Body of pancreas (tissue), 4 donors: ENCODE measurements at regions not wholly inside any gene's neighbourhood (a gene's known extent, or its start where the extent isn't known, plus 50 kb on each side); places are given as distances from the start of the nearest gene placed in this dataset.
"Not testable (repeated sequence)": the region's sequence is repeated elsewhere in the genome, so short reads cannot be mapped to it uniquely, and the experiment has no call there.

Experiments used
- ATAC-seq: fragments of 150-250 bp; one replicate; pipeline ENCODE4 v1.9.1; 2016
- DNase-seq, 4 donors: peaks; one replicate each; pipeline ENCODE4 v3.0.0-alpha.2; 2019
- H3K27ac ChIP-seq, 4 donors: fragments of 200-600 bp; sonication (generic); 1 replicate in 3 of 4; 2 replicates in 1 of 4; pipeline versions ENCODE4 v1.5.1 to v1.6.1; 2016 to 2019; ENCODE audit warnings: mild to moderate bottlenecking in 1 of 4, mixed read lengths in 1 of 4, moderate library complexity in 1 of 4
- H3K27me3 ChIP-seq, 2 donors: fragments of 200-600 bp; sonication (generic); one replicate each; pipeline ENCODE4 v1.6.0; 2016; ENCODE audit warnings: mild to moderate bottlenecking in 1 of 2
- H3K36me3 ChIP-seq, 2 donors: fragments of 200-600 bp; sonication (generic); replicated peaks in 1 of 2; 2 replicates each; pipeline ENCODE4 v1.5.1; 2016; ENCODE audit warnings: low read depth in 2 of 2; ENCODE audit not compliant: insufficient read depth in 1 of 2
- H3K4me1 ChIP-seq: fragments of 200-600 bp; sonication (generic); one replicate; pipeline ENCODE4 v1.6.0; 2016
- H3K4me3 ChIP-seq, 2 donors: fragments of 200-600 bp; sonication (generic); 1 replicate in 1 of 2; 2 replicates in 1 of 2; pipeline ENCODE4 v1.5.1; 2016 to 2019
- H3K9me3 ChIP-seq, 3 donors: fragments of 200-600 bp; sonication (generic); 1 replicate in 2 of 3; 2 replicates in 1 of 3; pipeline ENCODE4 v1.5.1; 2016
- POLR2A ChIP-seq, 3 donors: fragments of 450-650 bp; IDR thresholded peaks; one replicate each; pipeline ENCODE4 v1.6.1; 2016; ENCODE audit warnings: antibody characterized with exemption in 3 of 3, mild to moderate bottlenecking in 2 of 3
- WGBS, 2 donors: methylation state at CpG; one replicate each; pipeline ENCODE4 v1.1.5; 2017; 5-methylcytosine and 5-hydroxymethylcytosine counted together
- intact Hi-C: fragments of 100-400 bp; cut with DNase I; formaldehyde crosslinking; loops from one replicate; pipeline ENCODE4 v1.15.1; 2023
- TF ChIP-seq, protein P1 (sequence below), 7 experiments: fragments of 450-650 bp in 4 of 7; fragments of 200-600 bp in 3 of 7; sonication (generic) in 3 of 7; IDR thresholded peaks; one replicate each; pipeline ENCODE4 v1.5.1; 2016 to 2019; ENCODE audit warnings: antibody characterized with exemption in 7 of 7

DNA sequence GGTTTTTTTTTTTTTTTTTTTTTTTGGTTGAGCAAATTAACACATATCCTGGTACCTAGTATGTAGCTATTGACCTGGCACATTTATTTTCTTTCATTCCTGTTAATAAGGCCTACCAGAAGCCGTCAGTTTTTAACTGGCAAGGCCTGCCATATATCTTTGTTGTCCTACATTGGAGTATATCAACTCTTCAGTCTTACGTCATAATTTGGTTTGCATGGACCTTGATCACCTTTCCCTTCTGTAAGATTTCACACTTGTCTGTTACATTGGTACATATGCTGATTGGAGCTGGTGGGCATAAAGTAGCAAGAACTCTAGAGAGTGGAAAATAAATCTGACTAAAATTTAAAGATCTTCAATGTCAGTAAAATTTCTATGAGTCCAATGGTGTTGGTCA lies 1658.0 kb downstream of the C4orf33 start:
- WGBS, 2 donors, result 87 to 94% methylated on average over 2 of the region's 2 CpGs
- Histone ChIP-seq H3K27ac (no peak overlapping the region), H3K4me1 (no peaks in the 10 kb centered on the region), H3K4me3 (no peak overlapping the region), H3K36me3 (no peaks in the 10 kb centered on the region), H3K27me3 (no peaks in the 10 kb centered on the region), H3K9me3 (no peaks in the 10 kb centered on the region)
- DNase-seq (no peak), ATAC-seq (no peak)
- TF ChIP-seq POLR2A (IDR thresholded peaks at IDR 0.05), result no peak
- TF ChIP-seq, protein P1, sequence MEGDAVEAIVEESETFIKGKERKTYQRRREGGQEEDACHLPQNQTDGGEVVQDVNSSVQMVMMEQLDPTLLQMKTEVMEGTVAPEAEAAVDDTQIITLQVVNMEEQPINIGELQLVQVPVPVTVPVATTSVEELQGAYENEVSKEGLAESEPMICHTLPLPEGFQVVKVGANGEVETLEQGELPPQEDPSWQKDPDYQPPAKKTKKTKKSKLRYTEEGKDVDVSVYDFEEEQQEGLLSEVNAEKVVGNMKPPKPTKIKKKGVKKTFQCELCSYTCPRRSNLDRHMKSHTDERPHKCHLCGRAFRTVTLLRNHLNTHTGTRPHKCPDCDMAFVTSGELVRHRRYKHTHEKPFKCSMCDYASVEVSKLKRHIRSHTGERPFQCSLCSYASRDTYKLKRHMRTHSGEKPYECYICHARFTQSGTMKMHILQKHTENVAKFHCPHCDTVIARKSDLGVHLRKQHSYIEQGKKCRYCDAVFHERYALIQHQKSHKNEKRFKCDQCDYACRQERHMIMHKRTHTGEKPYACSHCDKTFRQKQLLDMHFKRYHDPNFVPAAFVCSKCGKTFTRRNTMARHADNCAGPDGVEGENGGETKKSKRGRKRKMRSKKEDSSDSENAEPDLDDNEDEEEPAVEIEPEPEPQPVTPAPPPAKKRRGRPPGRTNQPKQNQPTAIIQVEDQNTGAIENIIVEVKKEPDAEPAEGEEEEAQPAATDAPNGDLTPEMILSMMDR (IDR thresholded peaks at IDR 0.05), result no peak
- intact Hi-C loops, result no loop called here

DNA sequence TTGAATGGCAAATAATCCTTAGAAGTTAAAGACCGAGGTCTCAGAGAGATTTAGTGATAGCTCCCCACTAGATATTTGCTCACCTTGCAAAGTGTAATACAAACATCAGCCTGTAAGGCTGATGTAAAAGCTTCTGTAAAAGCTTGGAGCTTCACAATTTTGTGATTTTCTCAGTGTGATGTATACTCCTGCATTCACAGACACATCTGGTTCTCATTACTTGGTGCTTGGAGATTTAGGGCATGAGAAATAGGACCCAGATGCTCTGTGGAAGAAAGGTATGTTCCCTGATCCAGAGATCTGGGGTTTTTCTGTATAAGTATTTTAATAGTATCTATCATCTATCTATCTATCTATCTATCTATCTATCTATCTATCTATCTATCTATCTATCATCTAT lies 1664.3 kb downstream of the C4orf33 start:
- no peak overlapping the region for H3K4me3 ChIP-seq
- intact Hi-C loops, result no loop called here
- no peaks in the 10 kb centered on the region for H3K9me3 ChIP-seq
- H3K36me3 ChIP-seq, result no peaks in the 10 kb centered on the region
- H3K27ac ChIP-seq, result no peak overlapping the region
- 9 to 33% methylated on average over 1 of the region's 1 CpG for WGBS, 2 donors
- DNase-seq (no peak), ATAC-seq (no peak)
- TF ChIP-seq POLR2A (IDR thresholded peaks at IDR 0.05), result no peak
- TF ChIP-seq, protein P1 (IDR thresholded peaks at IDR 0.05), result no peak
- H3K27me3 ChIP-seq, result no peaks in the 10 kb centered on the region
- no peaks in the 10 kb centered on the region for H3K4me1 ChIP-seq

DNA sequence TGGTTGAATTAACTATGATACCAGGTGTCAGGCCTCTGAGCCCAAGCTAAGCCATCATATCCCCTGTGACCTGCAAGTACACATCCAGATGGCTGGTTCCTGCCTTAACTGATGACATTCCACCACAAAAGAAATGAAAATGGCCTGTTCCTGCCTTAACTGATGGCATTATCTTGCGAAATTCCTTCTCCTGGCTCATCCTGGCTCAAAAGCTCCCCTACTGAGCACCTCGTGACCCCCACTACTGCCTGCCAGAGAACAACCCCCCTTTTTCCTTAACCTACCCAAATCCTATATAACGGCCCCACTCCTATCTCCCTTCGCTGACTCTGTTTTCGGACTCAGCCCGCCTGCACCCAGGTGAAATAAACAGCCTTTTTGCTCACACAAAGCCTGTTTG lies 1671.4 kb downstream of the C4orf33 start:
- ATAC-seq, H3K36me3 ChIP-seq, H3K4me1 ChIP-seq, DNase-seq, H3K27ac ChIP-seq, H3K4me3 ChIP-seq, H3K9me3 ChIP-seq, H3K27me3 ChIP-seq, intact Hi-C loops: not testable (repeated sequence)
- WGBS, 2 donors, result 90 to 92% methylated on average over 6 of the region's 6 CpGs

DNA sequence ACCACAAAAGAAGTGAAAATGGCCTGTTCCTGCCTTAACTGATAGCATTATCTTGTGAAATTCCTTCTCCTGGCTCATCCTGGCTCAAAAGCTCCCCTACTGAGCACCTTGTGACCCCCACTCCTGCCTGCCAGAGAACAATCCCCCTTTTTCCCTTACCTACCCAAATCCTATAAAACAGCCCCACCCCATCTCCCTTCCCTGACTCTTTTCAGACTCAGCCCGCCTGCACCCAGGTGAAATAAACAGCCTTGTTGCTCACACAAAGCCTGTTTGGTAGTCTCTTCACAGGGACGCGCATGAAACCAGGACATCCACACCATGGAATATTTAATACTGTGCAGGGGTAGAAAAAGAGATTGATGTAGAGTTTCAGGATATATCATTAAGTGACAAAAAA lies 1677.0 kb downstream of the C4orf33 start:
- H3K27me3 ChIP-seq, intact Hi-C loops, H3K4me1 ChIP-seq, ATAC-seq, H3K27ac ChIP-seq, DNase-seq, H3K36me3 ChIP-seq, H3K9me3 ChIP-seq, H3K4me3 ChIP-seq: not testable (repeated sequence)
- WGBS, 2 donors, result 91% methylated on average over 3 of the region's 3 CpGs

DNA sequence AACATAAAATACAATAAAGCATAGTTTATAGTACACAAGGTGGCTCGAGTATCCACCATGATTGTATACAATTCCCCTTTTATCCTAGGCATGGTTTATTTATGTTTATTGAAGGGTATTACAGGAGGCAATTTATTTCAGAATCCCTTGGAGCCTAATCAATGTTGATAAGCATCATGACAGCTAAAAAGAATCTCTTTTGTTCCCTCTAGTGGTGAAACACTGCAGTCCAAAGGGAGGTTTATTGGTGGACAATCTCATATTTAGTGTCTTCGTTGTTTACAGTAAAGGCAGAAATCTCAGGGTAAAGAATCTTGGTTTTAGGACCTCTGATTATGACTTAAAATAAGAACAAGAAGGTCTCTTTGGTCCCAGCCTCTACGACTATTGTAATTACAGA lies 1712.5 kb downstream of the C4orf33 start:
- no peak overlapping the region for H3K4me3 ChIP-seq
- DNase-seq, result no peak
- no peaks in the 10 kb centered on the region for H3K9me3 ChIP-seq
- no peak for TF ChIP-seq POLR2A (IDR thresholded peaks at IDR 0.05)
- TF ChIP-seq, protein P1 (IDR thresholded peaks at IDR 0.05), result peak; percentile 16 to 56 (median 51)
- H3K4me1 ChIP-seq, result peaks cover 14% of the 10 kb centered on the region
- H3K27me3 ChIP-seq, result no peaks in the 10 kb centered on the region
- WGBS, 2 donors, result 47 to 49% methylated on average over 3 of the region's 3 CpGs
- ATAC-seq, result no peak
- no peaks in the 10 kb centered on the region for H3K36me3 ChIP-seq
- no peak overlapping the region for H3K27ac ChIP-seq
- intact Hi-C loops, result no loop called here

DNA sequence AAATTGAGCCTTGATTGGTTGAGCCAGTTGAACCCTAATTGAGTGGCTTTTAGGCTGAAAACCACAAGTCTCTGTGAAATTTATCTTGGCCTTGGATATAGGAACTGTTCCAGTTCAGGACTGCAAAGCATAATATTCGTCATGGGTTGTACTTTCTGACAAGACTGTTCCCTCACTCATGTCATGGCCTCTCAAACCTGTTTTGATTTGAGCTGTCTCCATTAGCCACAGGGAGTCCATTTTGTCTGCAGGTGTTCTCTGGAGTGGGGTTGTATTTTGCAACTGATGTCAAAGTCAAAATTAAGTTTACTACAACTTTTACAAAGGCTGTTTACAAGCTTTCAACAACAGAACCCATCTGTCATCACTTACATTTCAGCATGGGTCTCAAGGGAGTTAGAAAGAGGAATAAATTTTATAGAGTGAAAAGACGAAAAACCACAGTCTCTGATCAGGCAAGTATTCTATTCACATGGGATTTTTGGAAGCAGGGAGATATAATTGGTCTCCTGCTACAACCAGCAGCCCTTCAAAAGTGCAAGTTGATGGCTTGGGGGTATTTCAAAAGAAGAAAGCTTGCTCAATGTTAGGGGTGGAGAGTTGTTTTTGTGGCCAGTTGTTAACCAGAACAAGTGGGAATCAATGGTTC lies 1716.3 kb downstream of the C4orf33 start:
- WGBS, 2 donors, result 48 to 58% methylated on average over 2 of the region's 2 CpGs
- intact Hi-C loops, result no loop called here
- Histone ChIP-seq H3K9me3 (no peaks in the 10 kb centered on the region), H3K4me3 (no peak overlapping the region), H3K36me3 (no peaks in the 10 kb centered on the region), H3K4me1 (peaks cover 14% of the 10 kb centered on the region), H3K27ac (no peak overlapping the region), H3K27me3 (no peaks in the 10 kb centered on the region)
- ATAC-seq (no peak), DNase-seq (no peak)
- TF ChIP-seq, protein P1 (IDR thresholded peaks at IDR 0.05), result no peak
- no peak for TF ChIP-seq POLR2A (IDR thresholded peaks at IDR 0.05)
